Liver (tissue), 8 donors: ENCODE measurements at regions not wholly inside any gene's neighbourhood (a gene's known extent, or its start where the extent isn't known, plus 50 kb on each side); places are given as distances from the start of the nearest gene placed in this dataset.

Experiments used
- DNase-seq: peaks from one replicate; pipeline ENCODE4 v3.0.0-alpha.2; 2017; ENCODE audit warnings: low spot score
- H3K27ac ChIP-seq, 2 donors: one replicate each; pipeline ENCODE4 v1.7.0; 2013; ENCODE audit warnings: inconsistent platforms in 2 of 2, low read length in 2 of 2, control low read depth in 1 of 2, low read depth in 1 of 2, mild to moderate bottlenecking in 1 of 2
- H3K27me3 ChIP-seq, 4 donors: one replicate each; pipeline versions ENCODE4 v1.6.1 to v1.7.0; 2013; ENCODE audit warnings: low read length in 3 of 4, inconsistent platforms in 1 of 4, mild to moderate bottlenecking in 1 of 4, moderate library complexity in 1 of 4; ENCODE audit not compliant: control insufficient read depth in 4 of 4, insufficient read depth in 4 of 4
- H3K36me3 ChIP-seq, 4 donors: one replicate each; pipeline versions ENCODE4 v1.6.1 to v1.7.0; 2013; ENCODE audit warnings: low read length in 3 of 4, mild to moderate bottlenecking in 3 of 4, low read depth in 1 of 4, moderate library complexity in 1 of 4; ENCODE audit not compliant: control insufficient read depth in 4 of 4, insufficient read depth in 3 of 4
- H3K4me1 ChIP-seq, 4 donors: one replicate each; pipeline versions ENCODE4 v1.6.1 to v1.7.0; 2013; ENCODE audit warnings: low read length in 3 of 4, mild to moderate bottlenecking in 3 of 4, moderate library complexity in 1 of 4; ENCODE audit not compliant: control insufficient read depth in 4 of 4, insufficient read depth in 4 of 4
- H3K4me3 ChIP-seq, 3 donors: one replicate each; pipeline versions ENCODE4 v1.6.1 to v1.7.0; 2013; ENCODE audit warnings: low read length in 3 of 3, control low read depth in 1 of 3, low read depth in 1 of 3, mild to moderate bottlenecking in 1 of 3
- H3K9ac ChIP-seq, 2 donors: one replicate each; pipeline ENCODE4 v1.7.0; 2013; ENCODE audit warnings: low read length in 2 of 2, mild to moderate bottlenecking in 2 of 2, moderate library complexity in 2 of 2, control low read depth in 1 of 2, low read depth in 1 of 2
- H3K9me3 ChIP-seq, 4 donors: one replicate each; pipeline versions ENCODE4 v1.6.1 to v1.7.0; 2013; ENCODE audit warnings: low read length in 3 of 4; ENCODE audit not compliant: control insufficient read depth in 4 of 4
- ATF3 ChIP-seq: IDR thresholded peaks from 2 replicates; pipeline ENCODE4 v1.6.1; 2016; ENCODE audit warnings: antibody characterized with exemption
- CTCF ChIP-seq: fragments of 150-350 bp; IDR thresholded peaks from 2 replicates; pipeline ENCODE4 v1.5.1; 2017; ENCODE audit warnings: improper control_type of control experiment, low read depth, low read length; ENCODE audit not compliant: missing input control
- EGR1 ChIP-seq, 2 donors: IDR thresholded peaks; 2 replicates each; pipeline ENCODE4 v1.6.1; 2016 to 2018; ENCODE audit warnings: antibody characterized with exemption in 2 of 2, low read depth in 2 of 2
- GABPA ChIP-seq, 2 donors: IDR thresholded peaks in 1 of 2; conservative IDR thresholded peaks in 1 of 2; 2 replicates each; pipeline ENCODE4 v1.6.1; 2016; ENCODE audit warnings: antibody characterized with exemption in 2 of 2, mild to moderate bottlenecking in 1 of 2, moderate library complexity in 1 of 2
- HNF4A ChIP-seq, 2 donors: conservative IDR thresholded peaks; 2 replicates each; pipeline ENCODE4 v1.6.1; 2016; ENCODE audit warnings: antibody characterized with exemption in 2 of 2, mild to moderate bottlenecking in 2 of 2
- HNF4G ChIP-seq: IDR thresholded peaks from 2 replicates; pipeline ENCODE4 v1.6.1; 2016; ENCODE audit warnings: antibody characterized with exemption
- JUND ChIP-seq, 2 donors: IDR thresholded peaks; 2 replicates each; pipeline ENCODE4 v1.6.1; 2016; ENCODE audit warnings: antibody characterized with exemption in 2 of 2
- RAD21 ChIP-seq, 2 donors: IDR thresholded peaks; 2 replicates each; pipeline ENCODE4 v1.6.1; 2016; ENCODE audit warnings: antibody characterized with exemption in 2 of 2, mild to moderate bottlenecking in 2 of 2
- REST ChIP-seq: IDR thresholded peaks from 2 replicates; pipeline ENCODE4 v1.6.1; 2016; ENCODE audit warnings: antibody characterized with exemption, mild to moderate bottlenecking
- WGBS: extraction: QIAGEN DNeasy Blood & Tissue Kit; methylation state at CpG from one replicate; pipeline ENCODE4 v1.1.7; 2013; 5-methylcytosine and 5-hydroxymethylcytosine counted together
- donor health status: healthy.
- donor health status: healthy.
- donor health status: healthy.
- donor health status: healthy.
- donor health status: healthy.

- TF ChIP-seq CTCF, result no peak
Observed at GRCh38 chr3:161682715-161683114, 186.1 kb downstream of the OTOL1 start (continued).

- H3K9ac ChIP-seq, result no peak overlapping the region
- 81% methylated on average over 5 of the region's 5 CpGs for WGBS
- no peak for TF ChIP-seq REST
- TF ChIP-seq HNF4A (conservative IDR thresholded peaks at IDR 0.05), result no peak
- H3K36me3 ChIP-seq, result no peaks in the 10 kb centered on the region
- no peak for DNase-seq
- no peak overlapping the region for H3K27ac ChIP-seq
- H3K4me1 ChIP-seq, result no peaks in the 10 kb centered on the region
- H3K9me3 ChIP-seq, result peaks cover 0 to 2% (median 0%) of the 10 kb centered on the region in 4 donors
- H3K27me3 ChIP-seq, result no peaks in the 10 kb centered on the region
- no peak overlapping the region for H3K4me3 ChIP-seq
Observed at GRCh38 chr3:161689584-161690298, 193.1 kb downstream of the OTOL1 start.

GRCh38 chr3:161690299-161690620, 193.7 kb downstream of the OTOL1 start:
- no peaks in the 10 kb centered on the region for H3K27me3 ChIP-seq
- TF ChIP-seq EGR1 (IDR thresholded peaks at IDR 0.05; ENCODE audit: low read depth in 2 of 2) (no peak), JUND (IDR thresholded peaks at IDR 0.05) (no peak), GABPA (IDR thresholded peaks at IDR 0.05 in 1 of 2, conservative IDR thresholded peaks at IDR 0.05 in 1 of 2) (no peak), ATF3 (no peak), HNF4G (no peak), RAD21 (IDR thresholded peaks at IDR 0.05) (no peak), REST (no peak)
- DNase-seq, result no peak

More at GRCh38 chr3:161690299-161690620, 193.7 kb downstream of the OTOL1 start:
- H3K36me3 ChIP-seq, result no peaks in the 10 kb centered on the region
- no peak overlapping the region for H3K4me3 ChIP-seq
- H3K27ac ChIP-seq, result no peak overlapping the region
- 66% methylated on average over 3 of the region's 3 CpGs for WGBS
- H3K9ac ChIP-seq, result no peak overlapping the region
- H3K9me3 ChIP-seq, result peaks cover 0 to 2% (median 0%) of the 10 kb centered on the region in 4 donors
- no peaks in the 10 kb centered on the region for H3K4me1 ChIP-seq
